HCT116 (cell line): ENCODE measurements at regions not wholly inside any gene's neighbourhood (a gene's known extent, or its start where the extent isn't known, plus 50 kb on each side); places are given as distances from the start of the nearest gene placed in this dataset.

Experiments used
- ATAC-seq: fragments of 200-7000 bp; cut with Tn5 transposase; 2 replicates; pipeline ENCODE4 v1.9.1; 2020; ENCODE audit warnings: mild to moderate bottlenecking, moderate library complexity
- BruUV-seq: library from RNA; stranded (reverse); fragments of 400-500 nt; replicated peaks from 2 replicates; lab custom pipeline; 2021; lab: Mats Ljungman, UMichigan
- CTCF ChIA-PET: fragments of 300-600 bp; sonication (Branson Sonifier 250); formaldehyde crosslinking; loops from one replicate; lab custom pipeline; 2021; ENCODE audit warnings: antibody characterized with exemption; lab: Charles Lee
- POLR2A ChIA-PET: fragments of 300-600, 350-600 bp; sonication (Branson Sonifier 250); formaldehyde crosslinking; loops from one replicate; lab custom pipeline; 2021; ENCODE audit warnings: antibody characterized with exemption; lab: Charles Lee
- RAD21 ChIA-PET, 2 experiments: fragments of 300-600 bp; sonication (Branson Sonifier 250); formaldehyde crosslinking; loops; one replicate each; lab custom pipeline; 2023; ENCODE audit warnings: low total read pairs in 2 of 2; ENCODE audit not compliant: uncharacterized antibody in 2 of 2, unreplicated experiment in 2 of 2, low non-redundant PET in 1 of 2; lab: Charles Lee
- DNase-seq: peaks from one replicate; pipeline ENCODE4 v3.0.0-alpha.2; 2010; ENCODE audit warnings: low read depth, low spot score
- H2AFZ ChIP-seq: fragments of 200-600 bp; shearing (Covaris generic), sonication (generic); 2 replicates; pipeline ENCODE4 v1.6.1; 2017; ENCODE audit warnings: low read depth, mixed run types, mixed read lengths, antibody characterized with exemption, low read length; ENCODE audit not compliant: poor library complexity, severe bottlenecking
- H3K27ac ChIP-seq: 2 replicates; pipeline ENCODE4 v1.5.1; 2012; ENCODE audit warnings: low read depth, low read length
- H3K27me3 ChIP-seq: fragments of 200-600 bp; sonication (generic); 2 replicates; pipeline ENCODE4 v1.6.1; 2016; ENCODE audit warnings: mixed run types, low read length, mixed read lengths; ENCODE audit not compliant: insufficient read depth
- H3K36me3 ChIP-seq, 2 experiments: fragments of 200-500 bp in 1 of 2; fragments of 200-600 bp in 1 of 2; sonication (Bioruptor generic) in 1 of 2; sonication (generic) in 1 of 2; 2 replicates each; pipeline versions ENCODE4 v1.5.1 to v1.6.1; 2014 to 2016; ENCODE audit warnings: low read length in 2 of 2, inconsistent platforms in 1 of 2, mixed read lengths in 1 of 2, mixed run types in 1 of 2; ENCODE audit not compliant: insufficient read depth in 2 of 2, control insufficient read depth in 1 of 2
- H3K4me1 ChIP-seq, 2 experiments: fragments of 200-600 bp in 1 of 2; sonication (generic) in 1 of 2; 2 replicates each; pipeline versions ENCODE4 v1.5.1 to v1.6.1; 2012 to 2017; ENCODE audit warnings: low read length in 2 of 2, inconsistent platforms in 1 of 2, mild to moderate bottlenecking in 1 of 2, mixed read lengths in 1 of 2, mixed run types in 1 of 2, moderate library complexity in 1 of 2; ENCODE audit not compliant: insufficient read depth in 2 of 2, control insufficient read depth in 1 of 2
- H3K4me2 ChIP-seq: fragments of 200-600 bp; sonication (generic); 2 replicates; pipeline ENCODE4 v1.6.1; 2017; ENCODE audit warnings: mixed run types, low read length, mixed read lengths
- H3K4me3 ChIP-seq, 2 experiments: fragments of 200-600 bp in 1 of 2; sonication (generic) in 1 of 2; replicated peaks in 1 of 2; 2 replicates each; pipeline ENCODE4 v1.5.1; 2011 to 2016; ENCODE audit warnings: low read length in 2 of 2, control low read depth in 1 of 2, low read depth in 1 of 2, mild to moderate bottlenecking in 1 of 2, mixed read lengths in 1 of 2, mixed run types in 1 of 2
- H3K79me2 ChIP-seq: fragments of 200-600 bp; sonication (generic); 2 replicates; pipeline ENCODE4 v1.6.1; 2017; ENCODE audit warnings: mild to moderate bottlenecking, mixed run types, low read length, moderate library complexity, mixed read lengths; ENCODE audit not compliant: insufficient read depth
- H3K9ac ChIP-seq: fragments of 200-600 bp; sonication (generic); 2 replicates; pipeline ENCODE4 v1.6.1; 2016; ENCODE audit warnings: low read length, mixed read lengths
- H3K9me2 ChIP-seq: fragments of 200-600 bp; sonication (generic), shearing (Covaris generic); 2 replicates; pipeline ENCODE4 v1.6.1; 2017; ENCODE audit warnings: mixed run types, mild to moderate bottlenecking, moderate library complexity; ENCODE audit not compliant: insufficient read depth
- H3K9me3 ChIP-seq, 2 experiments: fragments of 200-500 bp in 1 of 2; fragments of 200-600 bp in 1 of 2; sonication (Bioruptor generic) in 1 of 2; sonication (generic) in 1 of 2; 2 replicates each; pipeline ENCODE4 v1.6.1; 2014 to 2017; ENCODE audit warnings: low read length in 2 of 2, mixed read lengths in 2 of 2, inconsistent platforms in 1 of 2, low read depth in 1 of 2, mild to moderate bottlenecking in 1 of 2, mixed run types in 1 of 2, moderate library complexity in 1 of 2; ENCODE audit not compliant: control insufficient read depth in 1 of 2, insufficient read depth in 1 of 2
- H4K20me1 ChIP-seq: fragments of 200-600 bp; sonication (generic), shearing (Covaris generic); 2 replicates; pipeline ENCODE4 v1.6.1; 2017; ENCODE audit warnings: mixed run types, mild to moderate bottlenecking, moderate library complexity; ENCODE audit not compliant: insufficient read depth
- ATF3 ChIP-seq: IDR thresholded peaks from 2 replicates; pipeline ENCODE4 v1.6.1; 2012
- CBX3 ChIP-seq: IDR thresholded peaks from 2 replicates; pipeline ENCODE4 v1.6.1; 2012; ENCODE audit warnings: low read depth
- CEBPB ChIP-seq: IDR thresholded peaks from 2 replicates; pipeline ENCODE4 v1.6.1; 2012; ENCODE audit warnings: low read depth
- CTCF ChIP-seq, 3 experiments: fragments of 200-600 bp in 1 of 3; sonication (generic) in 1 of 3; IDR thresholded peaks in 2 of 3; conservative IDR thresholded peaks in 1 of 3; 2 replicates each; pipeline ENCODE4 v1.5.1; 2012 to 2017; ENCODE audit warnings: low read depth in 2 of 3, low read length in 2 of 3, antibody characterized with exemption in 1 of 3, borderline replicate concordance in 1 of 3, control low read depth in 1 of 3, mild to moderate bottlenecking in 1 of 3, mixed read lengths in 1 of 3, mixed run types in 1 of 3, moderate library complexity in 1 of 3; ENCODE audit not compliant: insufficient read depth in 1 of 3
- EGR1 ChIP-seq: IDR thresholded peaks from 2 replicates; pipeline ENCODE4 v1.6.1; 2012; ENCODE audit warnings: low read depth
- ELF1 ChIP-seq: IDR thresholded peaks from 2 replicates; pipeline ENCODE4 v1.6.1; 2012; ENCODE audit warnings: low read depth, borderline replicate concordance
- FOSL1 ChIP-seq: IDR thresholded peaks from 2 replicates; pipeline ENCODE4 v1.6.1; 2012; ENCODE audit warnings: low read depth
- POLR2A ChIP-seq: IDR thresholded peaks from 2 replicates; pipeline ENCODE4 v1.7.0; 2011; ENCODE audit warnings: borderline replicate concordance; ENCODE audit not compliant: insufficient read depth, insufficient read length; ENCODE audit errors: extremely low read depth
- POLR2AphosphoS5 ChIP-seq: IDR thresholded peaks from 2 replicates; pipeline ENCODE4 v1.6.1; 2011; ENCODE audit warnings: mild to moderate bottlenecking, low read depth, low read length, moderate library complexity
- RAD21 ChIP-seq: IDR thresholded peaks from 2 replicates; pipeline ENCODE4 v1.6.1; 2012; ENCODE audit warnings: low read depth, mild to moderate bottlenecking
- REST ChIP-seq: IDR thresholded peaks from 2 replicates; pipeline ENCODE4 v1.6.1; 2012; ENCODE audit warnings: low read depth
- SRF ChIP-seq: IDR thresholded peaks from 2 replicates; pipeline ENCODE4 v1.6.1; 2012; ENCODE audit warnings: low read depth
- YY1 ChIP-seq: IDR thresholded peaks from 2 replicates; pipeline ENCODE4 v1.6.1; 2011; ENCODE audit warnings: low read length, low read depth, moderate library complexity, mild to moderate bottlenecking; ENCODE audit not compliant: insufficient replicate concordance; ENCODE audit errors: extremely low read depth
- ZNF274 ChIP-seq: fragments of 200-500 bp; sonication (Bioruptor generic); IDR thresholded peaks from 2 replicates; pipeline ENCODE4 v1.6.1; 2014; ENCODE audit warnings: mild to moderate bottlenecking, low read depth, low read length, inconsistent platforms
- intact Hi-C: fragments of 100-400 bp; cut with micrococcal nuclease; formaldehyde crosslinking; loops from 2 replicates; pipeline ENCODE4 v1.10.0; 2022
- TF ChIP-seq, protein P1 (sequence below): IDR thresholded peaks from 2 replicates; pipeline ENCODE4 v1.6.1; 2011; ENCODE audit warnings: mild to moderate bottlenecking, low read length, moderate library complexity; ENCODE audit not compliant: insufficient replicate concordance; ENCODE audit errors: extremely low read depth

GRCh38 chr10:130897815-130898214 lies 413.7 kb downstream of the TCERG1L start:
- TF ChIP-seq EGR1 (no peak), ZNF274 (no peak), RAD21 (no peak), SRF (no peak), ELF1 (no peak), FOSL1 (no peak), POLR2A (no peak), CEBPB (no peak), REST (no peak), ATF3 (no peak), YY1 (no peak), CTCF (IDR thresholded peaks at IDR 0.05 in 2 of 3, conservative IDR thresholded peaks at IDR 0.05 in 1 of 3; ENCODE audit: borderline replicate concordance in 1 of 3, insufficient read depth in 1 of 3, low read depth in 2 of 3, low read length in 2 of 3) (no peak), CBX3 (no peak), POLR2AphosphoS5 (no peak)
- TF ChIP-seq, protein P1, sequence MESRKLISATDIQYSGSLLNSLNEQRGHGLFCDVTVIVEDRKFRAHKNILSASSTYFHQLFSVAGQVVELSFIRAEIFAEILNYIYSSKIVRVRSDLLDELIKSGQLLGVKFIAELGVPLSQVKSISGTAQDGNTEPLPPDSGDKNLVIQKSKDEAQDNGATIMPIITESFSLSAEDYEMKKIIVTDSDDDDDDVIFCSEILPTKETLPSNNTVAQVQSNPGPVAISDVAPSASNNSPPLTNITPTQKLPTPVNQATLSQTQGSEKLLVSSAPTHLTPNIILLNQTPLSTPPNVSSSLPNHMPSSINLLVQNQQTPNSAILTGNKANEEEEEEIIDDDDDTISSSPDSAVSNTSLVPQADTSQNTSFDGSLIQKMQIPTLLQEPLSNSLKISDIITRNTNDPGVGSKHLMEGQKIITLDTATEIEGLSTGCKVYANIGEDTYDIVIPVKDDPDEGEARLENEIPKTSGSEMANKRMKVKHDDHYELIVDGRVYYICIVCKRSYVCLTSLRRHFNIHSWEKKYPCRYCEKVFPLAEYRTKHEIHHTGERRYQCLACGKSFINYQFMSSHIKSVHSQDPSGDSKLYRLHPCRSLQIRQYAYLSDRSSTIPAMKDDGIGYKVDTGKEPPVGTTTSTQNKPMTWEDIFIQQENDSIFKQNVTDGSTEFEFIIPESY, result no peak
- H3K79me2 ChIP-seq, result no peaks in the 10 kb centered on the region

More at GRCh38 chr10:130897815-130898214, 413.7 kb downstream of the TCERG1L start:
- ChIA-PET POLR2A (no interaction called here), CTCF (no interaction called here), RAD21 (no interaction called here)
- H4K20me1 ChIP-seq, result no peaks in the 10 kb centered on the region
- H3K4me3 ChIP-seq, result no peak overlapping the region
- BruUV-seq, result no TSS peak
- intact Hi-C loops, result no loop called here
- H3K9ac ChIP-seq, result no peak overlapping the region
- H3K9me3 ChIP-seq, result no peaks in the 10 kb centered on the region
- no peak overlapping the region for H3K4me2 ChIP-seq
- no peaks in the 10 kb centered on the region for H3K4me1 ChIP-seq
- ATAC-seq (no peak), DNase-seq (no peak)
- H3K9me2 ChIP-seq, result no peaks in the 10 kb centered on the region
- H2AFZ ChIP-seq, result no peak overlapping the region
- H3K27me3 ChIP-seq, result no peaks in the 10 kb centered on the region
- H3K36me3 ChIP-seq, result no peaks in the 10 kb centered on the region
- H3K27ac ChIP-seq, result no peak overlapping the region
